Suprapubic skin (tissue), 4 donors: ENCODE measurements at regions not wholly inside any gene's neighbourhood (a gene's known extent, or its start where the extent isn't known, plus 50 kb on each side); places are given as distances from the start of the nearest gene placed in this dataset.

Experiments used
- CTCF ChIP-seq, 2 donors: fragments of 200-600 bp in 1 of 2; fragments of 450-650 bp in 1 of 2; sonication (generic) in 1 of 2; IDR thresholded peaks; one replicate each; pipeline ENCODE4 v1.5.1; 2016 to 2019; ENCODE audit warnings: antibody characterized with exemption in 2 of 2, mild to moderate bottlenecking in 1 of 2, moderate library complexity in 1 of 2
- EP300 ChIP-seq: sonication (generic); formaldehyde crosslinking; IDR thresholded peaks from one replicate; pipeline ENCODE4 v1.6.1; 2017; ENCODE audit warnings: antibody characterized with exemption
- POLR2AphosphoS5 ChIP-seq, 3 donors: sonication (generic); formaldehyde crosslinking; IDR thresholded peaks; one replicate each; pipeline ENCODE4 v1.6.1; 2017; ENCODE audit warnings: antibody characterized with exemption in 3 of 3

GRCh38 chr14:71380271-71380670 is 473.0 kb downstream of the PCNX1 start:
- no peak for TF ChIP-seq CTCF (IDR thresholded peaks at IDR 0.05)
- no peak for TF ChIP-seq EP300
- TF ChIP-seq POLR2AphosphoS5 (IDR thresholded peaks at IDR 0.05): no peak
